Endothelial cell (in vitro differentiated cells): ENCODE measurements at regions not wholly inside any gene's neighbourhood (a gene's known extent, or its start where the extent isn't known, plus 50 kb on each side); places are given as distances from the start of the nearest gene placed in this dataset.

Experiments used
- DNase-seq: peaks from one replicate; pipeline ENCODE4 v3.0.0; 2021; ENCODE audit warnings: low spot score
- H3K27ac Mint-ChIP-seq: one replicate; pipeline ENCODE4 v1.8.0; 2021; ENCODE audit warnings: mixed read lengths, inconsistent platforms; ENCODE audit not compliant: unreplicated experiment
- H3K27me3 Mint-ChIP-seq: one replicate; pipeline ENCODE4 v1.8.0; 2021; ENCODE audit warnings: mild to moderate bottlenecking, moderate library complexity, mixed read lengths, inconsistent platforms; ENCODE audit not compliant: unreplicated experiment
- H3K36me3 Mint-ChIP-seq: one replicate; pipeline ENCODE4 v1.8.0; 2021; ENCODE audit warnings: mild to moderate bottlenecking, low read depth, mixed read lengths, inconsistent platforms; ENCODE audit not compliant: unreplicated experiment
- H3K4me1 Mint-ChIP-seq: one replicate; pipeline ENCODE4 v1.8.0; 2021; ENCODE audit warnings: mild to moderate bottlenecking, mixed read lengths, inconsistent platforms; ENCODE audit not compliant: unreplicated experiment
- H3K4me3 Mint-ChIP-seq: one replicate; pipeline ENCODE4 v1.8.0; 2021; ENCODE audit warnings: mild to moderate bottlenecking, mixed read lengths, inconsistent platforms; ENCODE audit not compliant: unreplicated experiment
- H3K9me3 Mint-ChIP-seq: one replicate; pipeline ENCODE4 v1.8.0; 2021; ENCODE audit warnings: mixed read lengths, inconsistent platforms; ENCODE audit not compliant: unreplicated experiment
- TF ChIP-seq, protein P1 (sequence below): fragments of 200-600 bp; sonication (generic); IDR thresholded peaks from one replicate; pipeline ENCODE4 v1.5.0; 2021; ENCODE audit warnings: antibody characterized with exemption; ENCODE audit not compliant: unreplicated experiment

DNA sequence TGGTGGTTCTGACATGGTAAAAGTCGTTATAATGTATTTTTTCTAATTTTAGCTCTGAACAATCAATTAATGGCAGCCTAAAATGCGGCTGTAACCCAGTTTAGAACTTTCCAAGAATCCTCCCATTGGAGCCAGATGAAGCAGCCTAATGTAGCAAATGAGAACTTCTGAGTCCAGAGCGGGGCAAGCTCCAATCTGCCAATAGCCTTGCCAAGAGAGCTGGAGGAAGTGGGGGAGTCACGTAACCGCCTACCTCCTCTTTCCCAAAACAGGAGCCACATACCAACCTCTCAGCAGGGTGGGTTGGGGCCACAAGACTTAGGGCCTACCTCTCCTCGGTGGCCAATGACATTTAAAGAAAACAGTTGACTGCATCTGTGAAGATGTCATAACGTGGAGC is 230.6 kb downstream of the SOD2 start:
- TF ChIP-seq, protein P1, sequence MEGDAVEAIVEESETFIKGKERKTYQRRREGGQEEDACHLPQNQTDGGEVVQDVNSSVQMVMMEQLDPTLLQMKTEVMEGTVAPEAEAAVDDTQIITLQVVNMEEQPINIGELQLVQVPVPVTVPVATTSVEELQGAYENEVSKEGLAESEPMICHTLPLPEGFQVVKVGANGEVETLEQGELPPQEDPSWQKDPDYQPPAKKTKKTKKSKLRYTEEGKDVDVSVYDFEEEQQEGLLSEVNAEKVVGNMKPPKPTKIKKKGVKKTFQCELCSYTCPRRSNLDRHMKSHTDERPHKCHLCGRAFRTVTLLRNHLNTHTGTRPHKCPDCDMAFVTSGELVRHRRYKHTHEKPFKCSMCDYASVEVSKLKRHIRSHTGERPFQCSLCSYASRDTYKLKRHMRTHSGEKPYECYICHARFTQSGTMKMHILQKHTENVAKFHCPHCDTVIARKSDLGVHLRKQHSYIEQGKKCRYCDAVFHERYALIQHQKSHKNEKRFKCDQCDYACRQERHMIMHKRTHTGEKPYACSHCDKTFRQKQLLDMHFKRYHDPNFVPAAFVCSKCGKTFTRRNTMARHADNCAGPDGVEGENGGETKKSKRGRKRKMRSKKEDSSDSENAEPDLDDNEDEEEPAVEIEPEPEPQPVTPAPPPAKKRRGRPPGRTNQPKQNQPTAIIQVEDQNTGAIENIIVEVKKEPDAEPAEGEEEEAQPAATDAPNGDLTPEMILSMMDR = no peak
- DNase-seq = no peak
- Mint-ChIP-seq H3K36me3 (no peaks in the 10 kb centered on the region), H3K27ac (no peak overlapping the region), H3K4me3 (no peak overlapping the region), H3K9me3 (no peaks in the 10 kb centered on the region), H3K4me1 (peaks cover 5% of the 10 kb centered on the region), H3K27me3 (no peaks in the 10 kb centered on the region)

DNA sequence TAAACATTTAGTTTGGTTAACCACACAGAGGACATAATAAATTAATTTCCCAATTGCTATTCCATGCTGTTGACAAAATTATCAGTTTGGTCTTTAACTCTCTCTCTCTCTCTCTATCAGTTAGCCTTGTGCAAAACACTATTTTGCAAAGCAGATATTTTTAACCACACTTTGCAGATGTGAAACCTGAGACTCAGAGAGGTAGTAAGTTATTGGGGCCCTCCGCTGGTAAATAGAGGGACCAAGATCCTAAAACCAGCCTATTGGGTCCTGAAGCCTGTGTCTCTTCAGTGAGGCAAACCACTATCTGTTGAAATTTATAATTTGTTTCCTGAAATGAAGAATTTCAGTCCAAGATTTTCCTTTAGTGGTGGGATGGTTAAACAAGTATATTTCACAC is 231.0 kb downstream of the SOD2 start:
- H3K27me3 Mint-ChIP-seq = no peaks in the 10 kb centered on the region

DNA sequence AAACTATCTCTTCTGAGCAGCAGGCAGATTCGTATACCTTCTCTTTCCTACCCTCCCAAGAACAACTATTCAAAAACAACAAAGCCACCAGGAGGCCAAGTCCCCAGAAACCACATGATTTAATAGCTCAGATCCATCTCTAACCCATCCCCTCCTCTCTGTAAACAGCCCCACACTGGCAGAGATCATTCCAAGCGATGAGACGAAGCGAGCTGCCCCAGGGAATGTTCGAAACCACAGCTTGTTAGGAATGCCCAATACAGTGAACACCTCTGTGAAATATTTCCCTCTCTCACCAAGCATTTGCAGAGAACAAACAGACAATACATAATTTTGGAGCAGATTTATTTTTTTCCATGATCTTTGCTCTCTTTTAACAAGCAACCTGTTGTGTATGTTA is 231.8 kb downstream of the SOD2 start:
- Mint-ChIP-seq H3K36me3 (no peaks in the 10 kb centered on the region), H3K27me3 (no peaks in the 10 kb centered on the region), H3K4me3 (no peak overlapping the region), H3K9me3 (no peaks in the 10 kb centered on the region), H3K4me1 (no peaks in the 10 kb centered on the region), H3K27ac (no peak overlapping the region)
- DNase-seq = no peak
- TF ChIP-seq, protein P1 = no peak

More for the DNA sequence above, 231.0 kb downstream of the SOD2 start:
- H3K4me1 Mint-ChIP-seq = peaks cover under 1% of the 10 kb centered on the region
- DNase-seq = no peak
- H3K27ac Mint-ChIP-seq = no peak overlapping the region
- no peaks in the 10 kb centered on the region for H3K9me3 Mint-ChIP-seq
- TF ChIP-seq, protein P1 = no peak
- no peaks in the 10 kb centered on the region for H3K36me3 Mint-ChIP-seq
- H3K4me3 Mint-ChIP-seq = no peak overlapping the region

DNA sequence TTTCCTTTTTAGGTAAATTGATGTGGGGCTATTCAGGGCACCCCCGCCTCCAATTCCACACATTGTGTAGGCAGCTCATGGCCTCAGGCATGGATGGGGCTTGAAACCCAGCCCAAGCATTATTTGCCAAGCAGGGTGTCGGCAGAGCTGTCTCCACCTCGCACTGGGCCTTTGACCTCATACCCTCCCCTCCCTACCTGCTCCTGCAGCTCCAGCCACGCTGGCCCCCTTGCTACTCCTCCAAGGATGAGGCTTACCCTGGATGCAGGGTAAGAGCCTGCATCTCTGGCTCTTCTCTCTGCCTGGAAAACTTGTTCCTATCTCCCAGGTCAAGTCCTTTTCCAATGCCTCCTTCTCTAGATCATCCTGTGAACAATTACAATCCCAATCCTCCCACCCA is 232.6 kb downstream of the SOD2 start:
- Mint-ChIP-seq H3K4me3 (no peak overlapping the region), H3K27ac (no peak overlapping the region)
- no peak for DNase-seq

DNA sequence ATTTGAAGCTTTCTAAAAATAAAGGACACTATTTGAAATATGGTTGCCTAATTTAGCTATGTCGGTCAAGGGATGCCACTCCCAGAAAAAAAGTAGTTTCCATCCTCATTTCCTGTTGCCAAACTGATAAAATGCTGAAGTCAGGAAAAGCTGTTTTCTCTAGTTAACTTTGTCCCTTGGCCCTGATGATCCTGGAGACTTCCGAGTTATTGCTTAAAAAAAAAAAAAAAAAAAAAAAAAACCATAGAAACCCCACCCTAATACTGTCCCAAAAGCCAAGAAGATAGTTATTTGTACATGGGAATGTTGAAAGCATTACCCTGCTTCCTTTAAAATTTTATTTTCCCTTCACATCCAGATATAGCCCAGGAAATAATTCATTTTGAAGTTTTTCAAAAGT is 236.7 kb downstream of the SOD2 start:
- no peak overlapping the region for H3K27ac Mint-ChIP-seq
- H3K9me3 Mint-ChIP-seq = no peaks in the 10 kb centered on the region
- H3K27me3 Mint-ChIP-seq = peaks cover 4% of the 10 kb centered on the region
- no peaks in the 10 kb centered on the region for H3K36me3 Mint-ChIP-seq
- no peak for DNase-seq
- TF ChIP-seq, protein P1 = no peak
- H3K4me1 Mint-ChIP-seq = no peaks in the 10 kb centered on the region
- H3K4me3 Mint-ChIP-seq = no peak overlapping the region

More for the DNA sequence above, 232.6 kb downstream of the SOD2 start:
- TF ChIP-seq, protein P1 = no peak
- Mint-ChIP-seq H3K27me3 (peaks cover under 1% of the 10 kb centered on the region), H3K36me3 (no peaks in the 10 kb centered on the region), H3K9me3 (no peaks in the 10 kb centered on the region), H3K4me1 (no peaks in the 10 kb centered on the region)
